GM21528 (cell line): ENCODE measurements at regions not wholly inside any gene's neighbourhood (a gene's known extent, or its start where the extent isn't known, plus 50 kb on each side); places are given as distances from the start of the nearest gene placed in this dataset.

Source experiments
- ATAC-seq: cut with Tn5 transposase; IDR thresholded peaks from one replicate; pipeline ENCODE4 v1.9.1; 2021; ENCODE audit warnings: mild to moderate bottlenecking, moderate library complexity; ENCODE audit not compliant: unreplicated experiment, low FRiP score

- ATAC-seq: no peak
These were observed 50.6 kb upstream of the MPEG1 start for GRCh38 chr11:59263225-59263894.
